Pancreas (tissue), 10 donors: ENCODE measurements at regions not wholly inside any gene's neighbourhood (a gene's known extent, or its start where the extent isn't known, plus 50 kb on each side); places are given as distances from the start of the nearest gene placed in this dataset.

ENCODE experiments used
- ATAC-seq, 4 donors: fragments of 200-7000 bp; cut with Tn5 transposase; one replicate each; pipeline versions ENCODE4 v1.8.0 to v1.9.1; 2020; ENCODE audit warnings: mild to moderate bottlenecking in 4 of 4, moderate library complexity in 4 of 4
- DNase-seq, 6 donors: peaks; one replicate each; pipeline ENCODE4 v3.0.0-alpha.2; 2020
- FAIRE-seq: peaks from 2 replicates; lab custom pipeline; 2012; peaks lifted over from hg19 to GRCh38; lab: Jason Lieb, UNC
- H3K27ac ChIP-seq, 4 donors: fragments of 200-600 bp; sonication (generic); 1 replicate in 3 of 4; 2 replicates in 1 of 4; pipeline versions ENCODE4 v1.5.0 to v1.8.0; 2020
- H3K27me3 ChIP-seq, 4 donors: fragments of 200-600 bp; one replicate each; pipeline ENCODE4 v1.8.0; 2021
- H3K36me3 ChIP-seq, 3 donors: fragments of 200-600 bp; sonication (generic) in 1 of 3; one replicate each; pipeline versions ENCODE4 v1.5.0 to v1.8.0; 2020 to 2021
- H3K4me1 ChIP-seq, 3 donors: fragments of 200-600 bp; one replicate each; pipeline ENCODE4 v1.8.0; 2021
- H3K4me3 ChIP-seq, 4 donors: fragments of 200-600 bp; sonication (generic) in 2 of 4; one replicate each; pipeline versions ENCODE4 v1.5.0 to v1.8.0; 2020 to 2021
- H3K9me3 ChIP-seq, 4 donors: fragments of 200-600 bp; one replicate each; pipeline ENCODE4 v1.8.0; 2021
- WGBS, 2 donors: extraction: QIAGEN DNeasy Blood & Tissue Kit; methylation state at CpG; one replicate each; pipeline ENCODE4 v1.1.7; 2013; 5-methylcytosine and 5-hydroxymethylcytosine counted together
- intact Hi-C, 3 donors: fragments of 100-400 bp; cut with DNase I; formaldehyde crosslinking; loops; one replicate each; pipeline versions ENCODE4 v1.11.1 to v1.14.2; 2022
- TF ChIP-seq, protein P1 (sequence below), 4 donors: fragments of 200-600 bp; sonication (generic) in 3 of 4; IDR thresholded peaks; one replicate each; pipeline versions ENCODE4 v1.5.0 to v1.8.0; 2021; ENCODE audit warnings: antibody characterized with exemption in 4 of 4
- donor health status: healthy with polysubstance abuse.
- donor health status: DM: no; HTN: no; CAD: no; lungs with moderate emphysema.
- donor health status: DM: no; HTN: no; CAD: no.
- donor health status: control.
- donor health status: control.
- donor health status: Bipolar disorder and iron deficiency.
- donor health status: DM: yes; HTN: yes; CAD: no.
- donor health status: DM: no; HTN: no; CAD: no.
- donor health status: DM: no; HTN: no; CAD: no.
- donor health status: DM: yes; HTN: yes; CAD: no.

DNA sequence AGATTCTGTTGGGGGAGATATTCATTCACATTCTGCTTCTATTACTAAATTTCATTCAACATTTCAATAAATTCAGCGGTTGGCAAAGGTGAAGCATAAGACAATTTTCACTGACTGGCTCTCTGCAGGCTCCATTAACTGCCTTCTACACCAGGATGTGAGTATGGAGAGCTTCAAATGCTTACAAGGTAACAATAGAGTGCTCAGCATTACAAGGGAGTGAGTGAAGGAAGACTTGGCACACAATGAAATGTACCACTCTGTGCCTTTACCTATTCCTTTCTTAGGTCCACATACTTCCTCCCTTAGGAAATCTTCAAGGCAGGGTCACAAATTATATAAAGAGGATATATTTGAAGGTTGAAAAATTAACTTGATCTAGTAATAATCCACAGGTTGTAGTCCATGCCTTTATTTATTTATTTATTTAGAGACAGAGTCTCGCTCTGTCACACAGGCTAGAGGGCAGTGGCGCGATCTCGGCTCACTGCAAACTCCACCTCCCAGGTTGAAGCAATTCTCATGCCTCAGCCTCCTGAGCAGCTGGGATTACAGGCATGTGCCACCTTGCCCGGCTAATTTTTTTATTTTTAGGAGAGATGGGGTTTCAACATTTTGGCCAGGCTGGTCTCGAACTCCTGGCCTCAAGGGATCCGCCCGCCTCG lies 76.6 kb upstream of the FAM169A start:
- H3K27me3 ChIP-seq = no peaks in the 10 kb centered on the region
- WGBS, 2 donors = 94 to 95% methylated on average over 10 of the region's 10 CpGs
- H3K27ac ChIP-seq = no peak overlapping the region
- H3K4me1 ChIP-seq = peaks cover 0 to under 1% (median 0%) of the 10 kb centered on the region in 3 donors
- no peaks in the 10 kb centered on the region for H3K9me3 ChIP-seq
- TF ChIP-seq, protein P1, sequence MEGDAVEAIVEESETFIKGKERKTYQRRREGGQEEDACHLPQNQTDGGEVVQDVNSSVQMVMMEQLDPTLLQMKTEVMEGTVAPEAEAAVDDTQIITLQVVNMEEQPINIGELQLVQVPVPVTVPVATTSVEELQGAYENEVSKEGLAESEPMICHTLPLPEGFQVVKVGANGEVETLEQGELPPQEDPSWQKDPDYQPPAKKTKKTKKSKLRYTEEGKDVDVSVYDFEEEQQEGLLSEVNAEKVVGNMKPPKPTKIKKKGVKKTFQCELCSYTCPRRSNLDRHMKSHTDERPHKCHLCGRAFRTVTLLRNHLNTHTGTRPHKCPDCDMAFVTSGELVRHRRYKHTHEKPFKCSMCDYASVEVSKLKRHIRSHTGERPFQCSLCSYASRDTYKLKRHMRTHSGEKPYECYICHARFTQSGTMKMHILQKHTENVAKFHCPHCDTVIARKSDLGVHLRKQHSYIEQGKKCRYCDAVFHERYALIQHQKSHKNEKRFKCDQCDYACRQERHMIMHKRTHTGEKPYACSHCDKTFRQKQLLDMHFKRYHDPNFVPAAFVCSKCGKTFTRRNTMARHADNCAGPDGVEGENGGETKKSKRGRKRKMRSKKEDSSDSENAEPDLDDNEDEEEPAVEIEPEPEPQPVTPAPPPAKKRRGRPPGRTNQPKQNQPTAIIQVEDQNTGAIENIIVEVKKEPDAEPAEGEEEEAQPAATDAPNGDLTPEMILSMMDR (IDR thresholded peaks at IDR 0.05) = no peak
- ATAC-seq (no peak), FAIRE-seq (no peak), DNase-seq (no peak)
- intact Hi-C loops = loop anchor here in 1 of 3 donors (10.0 kb wide), 1 partner anchor 102 kb away; no protein-coding TSS in a partner anchor
- no peak overlapping the region for H3K4me3 ChIP-seq
- H3K36me3 ChIP-seq = no peaks in the 10 kb centered on the region

DNA sequence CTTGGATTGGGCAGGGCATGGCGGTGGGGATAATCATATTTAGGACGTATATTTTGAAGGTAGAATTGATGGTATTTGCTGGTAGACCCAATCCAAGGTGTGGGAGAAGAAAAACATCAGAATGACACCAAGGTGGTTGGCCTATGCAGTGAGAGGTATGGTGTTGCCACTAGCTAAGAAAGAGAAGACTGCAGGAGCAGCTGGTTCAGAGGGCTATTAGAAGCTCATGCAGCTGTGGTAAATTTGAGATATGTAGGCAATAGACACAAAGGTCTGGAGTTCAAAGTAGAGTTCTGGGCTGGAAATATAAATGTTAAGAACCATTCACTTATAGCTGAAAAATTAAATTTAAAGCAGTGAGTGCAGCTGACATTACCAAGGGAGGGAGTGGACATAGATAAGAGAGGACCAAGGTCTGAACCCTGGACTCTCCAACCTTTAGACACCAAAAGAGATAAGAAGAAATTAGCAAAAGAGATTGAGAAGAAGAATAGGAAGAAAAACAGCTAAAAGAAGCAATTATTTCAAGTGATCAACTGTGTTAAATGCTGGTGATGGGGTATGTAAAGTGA lies 74.7 kb upstream of the FAM169A start:
- no peak overlapping the region for H3K27ac ChIP-seq
- no peaks in the 10 kb centered on the region for H3K9me3 ChIP-seq
- no peaks in the 10 kb centered on the region for H3K36me3 ChIP-seq
- TF ChIP-seq, protein P1 (IDR thresholded peaks at IDR 0.05) = no peak
- intact Hi-C loops = loop anchor here in 1 of 3 donors (10.0 kb wide), 1 partner anchor 104 kb away; no protein-coding TSS in a partner anchor
- no peaks in the 10 kb centered on the region for H3K4me1 ChIP-seq
- H3K27me3 ChIP-seq = no peaks in the 10 kb centered on the region
- 85 to 92% methylated on average over 2 of the region's 2 CpGs for whole genome bisulfite sequencing, 2 donors
- no peak for DNase-seq
- ATAC-seq = no peak
- no peak overlapping the region for H3K4me3 ChIP-seq
- FAIRE-seq = no peak

DNA sequence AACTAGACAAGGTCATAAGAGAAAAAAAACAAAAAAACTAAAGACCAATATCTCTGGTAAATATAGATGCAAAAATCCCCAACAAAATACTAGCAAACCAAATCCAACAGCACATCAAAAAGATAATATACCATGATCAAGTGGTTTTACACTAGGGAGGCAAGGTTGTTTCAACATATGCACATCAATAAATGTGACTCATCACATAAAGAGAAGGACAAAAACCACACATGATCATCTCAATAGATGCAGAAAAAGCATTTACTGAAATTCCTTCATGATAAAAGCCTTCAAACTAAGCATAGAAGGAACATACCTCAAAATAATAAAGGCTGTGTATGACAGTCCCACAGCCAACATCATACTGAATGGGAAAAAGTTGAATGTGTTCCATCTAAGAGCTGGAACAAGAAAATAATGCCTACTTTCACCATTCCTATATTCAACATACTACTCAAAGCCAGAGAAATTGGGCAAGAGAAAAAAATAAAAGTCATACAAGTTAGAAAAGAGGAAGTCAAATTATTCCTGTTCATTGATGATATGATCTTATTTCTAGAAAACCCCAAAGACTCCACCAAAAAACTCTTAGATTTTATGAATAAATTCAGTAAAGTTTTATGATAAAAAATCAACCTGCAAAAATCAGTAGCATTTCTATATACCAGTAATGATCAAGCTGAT lies 72.2 kb upstream of the FAM169A start:
- Histone ChIP-seq H3K4me1 (peaks cover 0 to 8% (median 3%) of the 10 kb centered on the region in 3 donors), H3K9me3 (no peaks in the 10 kb centered on the region), H3K36me3 (no peaks in the 10 kb centered on the region), H3K27me3 (no peaks in the 10 kb centered on the region), H3K27ac (no peak overlapping the region), H3K4me3 (no peak overlapping the region)
- ATAC-seq (no peak), FAIRE-seq (no peak), DNase-seq (no peak)
- TF ChIP-seq, protein P1 (IDR thresholded peaks at IDR 0.05) = no peak
- intact Hi-C loops = no loop called here

DNA sequence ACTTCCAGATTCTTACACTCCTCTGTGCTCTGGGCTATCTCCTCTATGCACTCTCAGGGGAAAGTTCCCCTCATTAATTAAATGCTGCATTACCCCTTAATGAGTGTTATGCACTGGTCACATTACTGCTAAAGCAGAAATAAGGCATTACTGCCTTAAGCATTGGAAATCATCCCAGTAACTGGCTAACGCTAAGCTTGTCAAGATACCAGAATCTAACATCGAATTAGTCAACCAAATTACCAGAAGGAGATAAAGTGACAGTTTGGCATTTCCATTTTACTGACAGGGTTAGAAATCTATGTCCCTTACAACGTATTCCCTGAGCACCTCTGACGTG lies 69.5 kb upstream of the FAM169A start:
- Histone ChIP-seq H3K4me3 (no peak overlapping the region), H3K9me3 (no peaks in the 10 kb centered on the region), H3K4me1 (peaks cover 0 to 8% (median 3%) of the 10 kb centered on the region in 3 donors), H3K36me3 (no peaks in the 10 kb centered on the region), H3K27ac (peak overlapping the region in 3 of 4 donors; percentile 0 to 77 (median 69)), H3K27me3 (no peaks in the 10 kb centered on the region)
- TF ChIP-seq, protein P1 (IDR thresholded peaks at IDR 0.05) = no peak
- WGBS, 2 donors = 21 to 24% methylated on average over 4 of the region's 4 CpGs
- ATAC-seq (peak in 3 of 4 donors; percentile 27 to 46 (median 45)), FAIRE-seq (no peak), DNase-seq (no peak)
- intact Hi-C loops = no loop called here
